PC-9 (cell line): ENCODE measurements at regions not wholly inside any gene's neighbourhood (a gene's known extent, or its start where the extent isn't known, plus 50 kb on each side); places are given as distances from the start of the nearest gene placed in this dataset.

Experiments used
- EZH2 ChIP-seq: fragments of 200-600 bp; sonication (generic); IDR thresholded peaks from 2 replicates; pipeline ENCODE4 v1.8.0; 2017; ENCODE audit warnings: antibody characterized with exemption, low read depth
- TF ChIP-seq, protein P1 (sequence below): fragments of 200-600 bp; sonication (generic); conservative IDR thresholded peaks from 2 replicates; pipeline ENCODE4 v1.6.1; 2017; ENCODE audit warnings: mixed run types, antibody characterized with exemption, mild to moderate bottlenecking, moderate library complexity

DNA sequence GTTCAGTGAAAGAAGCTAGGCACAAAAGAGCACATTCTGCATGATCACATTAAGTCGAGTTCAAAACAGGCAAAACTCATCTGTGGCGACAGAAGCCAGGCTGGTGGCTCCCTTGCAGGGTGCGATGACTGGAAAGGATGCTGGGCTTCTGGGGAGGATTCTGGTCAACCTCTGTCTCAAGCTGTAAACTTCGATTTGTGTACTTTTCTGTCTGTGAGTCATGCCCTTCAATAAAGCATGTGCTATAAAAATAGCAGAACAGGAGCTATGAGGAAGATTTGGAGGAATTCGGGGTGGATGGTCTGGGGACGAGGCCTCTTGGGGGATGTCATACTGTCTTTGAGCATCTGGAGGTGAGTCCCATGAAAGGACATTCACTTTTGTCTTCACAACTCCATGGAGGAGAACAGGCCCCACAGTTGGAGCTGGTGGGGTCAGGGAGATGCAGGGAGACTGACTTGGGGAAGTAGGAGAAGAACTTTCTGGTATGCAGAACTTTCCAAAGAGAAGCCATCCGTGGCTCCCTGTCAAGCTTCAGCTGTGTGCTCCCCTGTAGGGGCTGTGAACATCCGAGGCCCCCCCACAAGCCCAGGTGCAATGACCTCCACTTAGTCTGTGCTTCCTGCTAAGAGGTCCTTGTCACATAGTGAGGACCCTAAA lies 77.8 kb upstream of the LINC01488 start:
- no peak for TF ChIP-seq EZH2
- TF ChIP-seq, protein P1, sequence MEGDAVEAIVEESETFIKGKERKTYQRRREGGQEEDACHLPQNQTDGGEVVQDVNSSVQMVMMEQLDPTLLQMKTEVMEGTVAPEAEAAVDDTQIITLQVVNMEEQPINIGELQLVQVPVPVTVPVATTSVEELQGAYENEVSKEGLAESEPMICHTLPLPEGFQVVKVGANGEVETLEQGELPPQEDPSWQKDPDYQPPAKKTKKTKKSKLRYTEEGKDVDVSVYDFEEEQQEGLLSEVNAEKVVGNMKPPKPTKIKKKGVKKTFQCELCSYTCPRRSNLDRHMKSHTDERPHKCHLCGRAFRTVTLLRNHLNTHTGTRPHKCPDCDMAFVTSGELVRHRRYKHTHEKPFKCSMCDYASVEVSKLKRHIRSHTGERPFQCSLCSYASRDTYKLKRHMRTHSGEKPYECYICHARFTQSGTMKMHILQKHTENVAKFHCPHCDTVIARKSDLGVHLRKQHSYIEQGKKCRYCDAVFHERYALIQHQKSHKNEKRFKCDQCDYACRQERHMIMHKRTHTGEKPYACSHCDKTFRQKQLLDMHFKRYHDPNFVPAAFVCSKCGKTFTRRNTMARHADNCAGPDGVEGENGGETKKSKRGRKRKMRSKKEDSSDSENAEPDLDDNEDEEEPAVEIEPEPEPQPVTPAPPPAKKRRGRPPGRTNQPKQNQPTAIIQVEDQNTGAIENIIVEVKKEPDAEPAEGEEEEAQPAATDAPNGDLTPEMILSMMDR, result no peak
